ENCODE measurements at regions not wholly inside any gene's neighbourhood (a gene's known extent, or its start where the extent isn't known, plus 50 kb on each side); places are given as distances from the start of the nearest gene placed in this dataset.

DNA sequence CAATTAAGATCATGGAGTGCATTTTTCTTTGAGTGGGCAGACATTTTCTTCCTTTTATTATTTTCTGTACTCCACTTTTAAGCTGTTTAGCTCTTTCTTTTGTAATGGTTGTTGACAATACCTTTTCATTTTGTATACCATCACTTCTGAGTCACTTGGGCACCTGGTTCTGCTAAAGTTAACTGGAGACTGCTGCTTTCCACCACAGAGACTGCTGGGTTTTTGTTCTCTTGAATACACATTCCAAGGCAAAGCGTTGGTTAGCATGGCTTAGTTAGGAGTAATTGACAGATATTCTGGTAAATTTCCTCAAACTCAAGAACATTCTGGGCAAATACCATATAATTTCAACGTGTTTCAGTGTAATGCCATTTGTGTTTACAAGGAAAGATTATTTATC, 541.9 kb upstream of the CELF2 start:
- Histone ChIP-seq H3K4ac (ENCODE audit: low read depth, low read length) (no peak overlapping the region), H3K56ac (ENCODE audit: low read length) (no peak overlapping the region), H3K36me3 (ENCODE audit: control insufficient read depth, insufficient read depth, low read length) (no peaks in the 10 kb centered on the region), H3K9ac (ENCODE audit: low read length) (no peak overlapping the region), H3K4me1 (ENCODE audit: control insufficient read depth, low read depth, low read length) (no peaks in the 10 kb centered on the region), H2BK15ac (replicated peaks; ENCODE audit: low read depth) (no peak overlapping the region), H2BK5ac (ENCODE audit: low read length) (no peak overlapping the region), H3K23ac (ENCODE audit: low read length) (no peak overlapping the region), H3K27me3 (ENCODE audit: insufficient read depth, low read length, poor library complexity) (no peaks in the 10 kb centered on the region), H2AK5ac (ENCODE audit: low read length) (no peak overlapping the region), H4K5ac (ENCODE audit: low read length) (no peak overlapping the region), H3K79me1 (ENCODE audit: low read length) (no peaks in the 10 kb centered on the region), H3K4me2 (ENCODE audit: low read length) (no peak overlapping the region), H3K18ac (ENCODE audit: low read length) (no peak overlapping the region), H3K4me3 (ENCODE audit: low read length) (no peak overlapping the region), H2BK120ac (ENCODE audit: low read depth, low read length) (no peak overlapping the region), H3K27ac (ENCODE audit: low read depth, low read length) (no peak overlapping the region), H3K79me2 (ENCODE audit: control insufficient read depth, insufficient read depth, low read length) (no peaks in the 10 kb centered on the region), H4K8ac (ENCODE audit: low read depth, low read length) (no peak overlapping the region)
- peak; percentile 3 for DNase-seq
- WGBS (ENCODE audit: extremely low coverage, insufficient coverage, low lambda C conversion rate), result no CpG with 5 or more reads among the region's 2 CpGs

- H3K4me1 ChIP-seq (ENCODE audit: control insufficient read depth, low read depth, low read length), result no peaks in the 10 kb centered on the region
Observed at GRCh38 chr10:10477844-10478243, 539.8 kb upstream of the CELF2 start.

DNA sequence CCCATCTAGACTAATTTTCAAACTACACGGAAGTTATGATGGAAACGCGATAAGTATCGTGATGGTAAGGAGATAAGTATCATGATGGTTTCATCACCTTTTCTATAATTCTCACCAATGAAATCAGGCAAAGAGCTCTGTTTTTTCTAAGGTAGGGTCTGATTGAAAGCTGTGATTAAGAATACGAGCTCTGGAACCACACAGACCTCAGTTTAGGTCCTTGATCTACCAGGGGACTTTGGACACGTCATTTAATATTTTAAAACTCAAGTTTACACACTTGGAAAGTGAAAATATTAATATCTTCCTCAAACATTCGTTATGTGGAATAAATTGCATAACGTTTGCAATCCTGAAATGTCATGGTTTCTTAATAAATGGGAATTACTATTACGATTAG, 538.2 kb upstream of the CELF2 start:
- H3K79me1 ChIP-seq (ENCODE audit: low read length), result no peaks in the 10 kb centered on the region
- no peak overlapping the region for H4K5ac ChIP-seq (ENCODE audit: low read length)
- no peak overlapping the region for H3K23ac ChIP-seq (ENCODE audit: low read length)
- no peak overlapping the region for H3K18ac ChIP-seq (ENCODE audit: low read length)
- H3K9ac ChIP-seq (ENCODE audit: low read length), result no peak overlapping the region
- no peaks in the 10 kb centered on the region for H3K36me3 ChIP-seq (ENCODE audit: control insufficient read depth, insufficient read depth, low read length)
- H3K27ac ChIP-seq (ENCODE audit: low read depth, low read length), result no peak overlapping the region
- no peaks in the 10 kb centered on the region for H3K27me3 ChIP-seq (ENCODE audit: insufficient read depth, low read length, poor library complexity)
- H3K79me2 ChIP-seq (ENCODE audit: control insufficient read depth, insufficient read depth, low read length), result no peaks in the 10 kb centered on the region
- H3K56ac ChIP-seq (ENCODE audit: low read length), result no peak overlapping the region
- no peak for DNase-seq
- no peak overlapping the region for H2AK5ac ChIP-seq (ENCODE audit: low read length)
- H3K4me3 ChIP-seq (ENCODE audit: low read length), result no peak overlapping the region
- no peak overlapping the region for H4K8ac ChIP-seq (ENCODE audit: low read depth, low read length)
- H2BK120ac ChIP-seq (ENCODE audit: low read depth, low read length), result no peak overlapping the region
- H3K4ac ChIP-seq (ENCODE audit: low read depth, low read length), result no peak overlapping the region
- no peaks in the 10 kb centered on the region for H3K4me1 ChIP-seq (ENCODE audit: control insufficient read depth, low read depth, low read length)
- no peak overlapping the region for H3K4me2 ChIP-seq (ENCODE audit: low read length)
- H2BK5ac ChIP-seq (ENCODE audit: low read length), result no peak overlapping the region
- no CpG with 5 or more reads among the region's 9 CpGs for WGBS (ENCODE audit: extremely low coverage, insufficient coverage, low lambda C conversion rate)
- H2BK15ac ChIP-seq (replicated peaks; ENCODE audit: low read depth), result no peak overlapping the region

More at GRCh38 chr10:10477844-10478243, 539.8 kb upstream of the CELF2 start:
- no peak overlapping the region for H3K56ac ChIP-seq (ENCODE audit: low read length)
- H2BK5ac ChIP-seq (ENCODE audit: low read length), result no peak overlapping the region
- no peak overlapping the region for H2AK5ac ChIP-seq (ENCODE audit: low read length)
- no CpG with 5 or more reads among the region's 2 CpGs for WGBS (ENCODE audit: extremely low coverage, insufficient coverage, low lambda C conversion rate)
- no peaks in the 10 kb centered on the region for H3K27me3 ChIP-seq (ENCODE audit: insufficient read depth, low read length, poor library complexity)
- H3K18ac ChIP-seq (ENCODE audit: low read length), result no peak overlapping the region
- no peak overlapping the region for H3K23ac ChIP-seq (ENCODE audit: low read length)
- H3K79me1 ChIP-seq (ENCODE audit: low read length), result no peaks in the 10 kb centered on the region
- H4K5ac ChIP-seq (ENCODE audit: low read length), result no peak overlapping the region
- H2BK15ac ChIP-seq (replicated peaks; ENCODE audit: low read depth), result no peak overlapping the region
- no peak overlapping the region for H2BK120ac ChIP-seq (ENCODE audit: low read depth, low read length)
- no peak overlapping the region for H3K27ac ChIP-seq (ENCODE audit: low read depth, low read length)
- DNase-seq, result no peak
- H4K8ac ChIP-seq (ENCODE audit: low read depth, low read length), result no peak overlapping the region
- H3K9ac ChIP-seq (ENCODE audit: low read length), result no peak overlapping the region
- H3K36me3 ChIP-seq (ENCODE audit: control insufficient read depth, insufficient read depth, low read length), result no peaks in the 10 kb centered on the region
- no peaks in the 10 kb centered on the region for H3K79me2 ChIP-seq (ENCODE audit: control insufficient read depth, insufficient read depth, low read length)
- H3K4ac ChIP-seq (ENCODE audit: low read depth, low read length), result no peak overlapping the region
- H3K4me3 ChIP-seq (ENCODE audit: low read length), result no peak overlapping the region
- no peak overlapping the region for H3K4me2 ChIP-seq (ENCODE audit: low read length)

DNA sequence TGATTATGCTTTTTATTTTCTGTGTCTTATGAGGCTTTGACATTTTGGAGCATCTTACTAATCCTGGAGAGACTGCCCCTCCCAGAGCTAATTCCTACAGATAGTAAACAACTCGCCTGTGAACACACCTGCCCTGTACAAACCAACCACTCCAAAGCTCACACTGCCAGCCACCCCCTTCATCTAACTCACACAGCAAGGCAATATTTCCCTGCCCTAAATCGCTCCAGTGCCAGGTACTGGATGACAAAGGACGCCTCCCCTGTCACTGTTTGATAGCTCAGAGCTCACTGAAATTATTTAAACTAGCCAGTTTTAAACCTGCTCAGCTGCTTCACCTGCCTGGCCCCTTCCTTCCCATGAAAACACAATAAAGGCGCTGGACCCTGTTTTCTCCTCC, 535.1 kb upstream of the CELF2 start:
- Histone ChIP-seq H2BK5ac (ENCODE audit: low read length) (no peak overlapping the region), H3K4me1 (ENCODE audit: control insufficient read depth, low read depth, low read length) (no peaks in the 10 kb centered on the region), H3K79me2 (ENCODE audit: control insufficient read depth, insufficient read depth, low read length) (no peaks in the 10 kb centered on the region), H4K5ac (ENCODE audit: low read length) (no peak overlapping the region), H3K18ac (ENCODE audit: low read length) (no peak overlapping the region), H4K8ac (ENCODE audit: low read depth, low read length) (no peak overlapping the region), H3K79me1 (ENCODE audit: low read length) (no peaks in the 10 kb centered on the region), H3K56ac (ENCODE audit: low read length) (no peak overlapping the region), H3K36me3 (ENCODE audit: control insufficient read depth, insufficient read depth, low read length) (no peaks in the 10 kb centered on the region), H3K27ac (ENCODE audit: low read depth, low read length) (no peak overlapping the region), H3K4ac (ENCODE audit: low read depth, low read length) (no peak overlapping the region), H3K4me2 (ENCODE audit: low read length) (no peak overlapping the region), H2BK120ac (ENCODE audit: low read depth, low read length) (no peak overlapping the region), H3K23ac (ENCODE audit: low read length) (no peak overlapping the region), H2AK5ac (ENCODE audit: low read length) (no peak overlapping the region), H2BK15ac (replicated peaks; ENCODE audit: low read depth) (no peak overlapping the region), H3K27me3 (ENCODE audit: insufficient read depth, low read length, poor library complexity) (no peaks in the 10 kb centered on the region), H3K9ac (ENCODE audit: low read length) (no peak overlapping the region), H3K4me3 (ENCODE audit: low read length) (no peak overlapping the region)
- no CpG with 5 or more reads among the region's 4 CpGs for WGBS (ENCODE audit: extremely low coverage, insufficient coverage, low lambda C conversion rate)
- no peak for DNase-seq

- H3K4me1 ChIP-seq (ENCODE audit: control insufficient read depth, low read depth, low read length), result no peaks in the 10 kb centered on the region
- no CpG with 5 or more reads among the region's 3 CpGs for WGBS (ENCODE audit: extremely low coverage, insufficient coverage, low lambda C conversion rate)
- no peak overlapping the region for H2BK120ac ChIP-seq (ENCODE audit: low read depth, low read length)
- no peak overlapping the region for H3K4me3 ChIP-seq (ENCODE audit: low read length)
- no peaks in the 10 kb centered on the region for H3K27me3 ChIP-seq (ENCODE audit: insufficient read depth, low read length, poor library complexity)
- H3K36me3 ChIP-seq (ENCODE audit: control insufficient read depth, insufficient read depth, low read length), result no peaks in the 10 kb centered on the region
- H2BK15ac ChIP-seq (replicated peaks; ENCODE audit: low read depth), result no peak overlapping the region
- no peak overlapping the region for H3K9ac ChIP-seq (ENCODE audit: low read length)
- DNase-seq, result no peak
- no peak overlapping the region for H3K27ac ChIP-seq (ENCODE audit: low read depth, low read length)
- H4K5ac ChIP-seq (ENCODE audit: low read length), result no peak overlapping the region
- H2BK5ac ChIP-seq (ENCODE audit: low read length), result no peak overlapping the region
- no peak overlapping the region for H3K4me2 ChIP-seq (ENCODE audit: low read length)
- H3K79me1 ChIP-seq (ENCODE audit: low read length), result no peaks in the 10 kb centered on the region
- no peaks in the 10 kb centered on the region for H3K79me2 ChIP-seq (ENCODE audit: control insufficient read depth, insufficient read depth, low read length)
- no peak overlapping the region for H2AK5ac ChIP-seq (ENCODE audit: low read length)
- H3K4ac ChIP-seq (ENCODE audit: low read depth, low read length), result no peak overlapping the region
- no peak overlapping the region for H3K18ac ChIP-seq (ENCODE audit: low read length)
- no peak overlapping the region for H4K8ac ChIP-seq (ENCODE audit: low read depth, low read length)
- no peak overlapping the region for H3K56ac ChIP-seq (ENCODE audit: low read length)
- no peak overlapping the region for H3K23ac ChIP-seq (ENCODE audit: low read length)
Observed at GRCh38 chr10:10489076-10489475, 528.6 kb upstream of the CELF2 start.

- Histone ChIP-seq H3K4me1 (ENCODE audit: control insufficient read depth, low read depth, low read length) (no peaks in the 10 kb centered on the region), H2BK15ac (replicated peaks; ENCODE audit: low read depth) (no peak overlapping the region), H3K56ac (ENCODE audit: low read length) (no peak overlapping the region), H3K79me1 (ENCODE audit: low read length) (no peaks in the 10 kb centered on the region), H3K36me3 (ENCODE audit: control insufficient read depth, insufficient read depth, low read length) (no peaks in the 10 kb centered on the region), H3K9ac (ENCODE audit: low read length) (no peak overlapping the region), H2BK5ac (ENCODE audit: low read length) (no peak overlapping the region), H3K4me3 (ENCODE audit: low read length) (no peak overlapping the region), H2AK5ac (ENCODE audit: low read length) (no peak overlapping the region), H3K27ac (ENCODE audit: low read depth, low read length) (no peak overlapping the region), H3K79me2 (ENCODE audit: control insufficient read depth, insufficient read depth, low read length) (no peaks in the 10 kb centered on the region), H3K4me2 (ENCODE audit: low read length) (no peak overlapping the region), H2BK120ac (ENCODE audit: low read depth, low read length) (no peak overlapping the region), H3K23ac (ENCODE audit: low read length) (no peak overlapping the region), H4K5ac (ENCODE audit: low read length) (no peak overlapping the region), H3K27me3 (ENCODE audit: insufficient read depth, low read length, poor library complexity) (no peaks in the 10 kb centered on the region), H3K4ac (ENCODE audit: low read depth, low read length) (no peak overlapping the region), H3K18ac (ENCODE audit: low read length) (no peak overlapping the region), H4K8ac (ENCODE audit: low read depth, low read length) (no peak overlapping the region)
- WGBS (ENCODE audit: extremely low coverage, insufficient coverage, low lambda C conversion rate), result no CpG with 5 or more reads among the region's 1 CpG
- no peak for DNase-seq
Observed at GRCh38 chr10:10489805-10490571, 527.7 kb upstream of the CELF2 start.

Measured in mesendoderm (in vitro differentiated cells).